ENCODE measurements at regions not wholly inside any gene's neighbourhood (a gene's known extent, or its start where the extent isn't known, plus 50 kb on each side); places are given as distances from the start of the nearest gene placed in this dataset.
"Not testable (repeated sequence)": the region's sequence is repeated elsewhere in the genome, so short reads cannot be mapped to it uniquely, and the experiment has no call there.

- H3K4me3 ChIP-seq (ENCODE audit: low read length): no peak overlapping the region
- no peak for DNase-seq (ENCODE audit: low read depth)
- no peak for TF ChIP-seq CTCF (conservative IDR thresholded peaks at IDR 0.05; ENCODE audit: low read depth, low read length)
These were observed 434.7 kb upstream of the NDST4 start for GRCh38 chr4:115548123-115548522.

- no peak for DNase-seq (ENCODE audit: low read depth)
- H3K4me3 ChIP-seq (ENCODE audit: low read length): no peak overlapping the region
- peak; percentile 18 for TF ChIP-seq CTCF (conservative IDR thresholded peaks at IDR 0.05; ENCODE audit: low read depth, low read length)
These were observed 424.0 kb upstream of the NDST4 start for GRCh38 chr4:115537387-115537786.

GRCh38 chr4:115529126-115529525 is 415.7 kb upstream of the NDST4 start:
- DNase-seq (ENCODE audit: low read depth): no peak
- no peak overlapping the region for H3K4me3 ChIP-seq (ENCODE audit: low read length)
- TF ChIP-seq CTCF (conservative IDR thresholded peaks at IDR 0.05; ENCODE audit: low read depth, low read length): no peak

- not testable (repeated sequence) for H3K4me3 ChIP-seq (ENCODE audit: low read length); DNase-seq (ENCODE audit: low read depth)
These were observed 406.1 kb upstream of the NDST4 start for GRCh38 chr4:115519476-115519875.

- H3K4me3 ChIP-seq (ENCODE audit: low read length): no peak overlapping the region
- no peak for TF ChIP-seq CTCF (conservative IDR thresholded peaks at IDR 0.05; ENCODE audit: low read depth, low read length)
- no peak for DNase-seq (ENCODE audit: low read depth)
These were observed 402.4 kb upstream of the NDST4 start for GRCh38 chr4:115515772-115516171.

GRCh38 chr4:115515366-115515765 is 401.9 kb upstream of the NDST4 start:
- TF ChIP-seq CTCF (conservative IDR thresholded peaks at IDR 0.05; ENCODE audit: low read depth, low read length): no peak
- H3K4me3 ChIP-seq (ENCODE audit: low read length): no peak overlapping the region
- DNase-seq (ENCODE audit: low read depth): no peak

- TF ChIP-seq CTCF (conservative IDR thresholded peaks at IDR 0.05; ENCODE audit: low read depth, low read length): no peak
- H3K4me3 ChIP-seq (ENCODE audit: low read length): no peak overlapping the region
- no peak for DNase-seq (ENCODE audit: low read depth)
These were observed 401.3 kb upstream of the NDST4 start for GRCh38 chr4:115514675-115515074.

GRCh38 chr4:115505326-115505725 is 391.9 kb upstream of the NDST4 start:
- TF ChIP-seq CTCF (conservative IDR thresholded peaks at IDR 0.05; ENCODE audit: low read depth, low read length): no peak
- DNase-seq (ENCODE audit: low read depth): no peak
- no peak overlapping the region for H3K4me3 ChIP-seq (ENCODE audit: low read length)

All from retinal pigment epithelial cell (primary cell).